AG09319 (cell line): ENCODE measurements at regions not wholly inside any gene's neighbourhood (a gene's known extent, or its start where the extent isn't known, plus 50 kb on each side); places are given as distances from the start of the nearest gene placed in this dataset.

Experiments
- DNase-seq: peaks from one replicate; pipeline ENCODE4 v3.0.0-alpha.2; 2010; ENCODE audit warnings: low read depth; ENCODE audit errors: extremely low read depth
- TF ChIP-seq, protein P1 (sequence below): IDR thresholded peaks from 2 replicates; pipeline ENCODE4 v1.5.1; 2011; ENCODE audit warnings: low read depth, mild to moderate bottlenecking, inconsistent platforms, low read length, moderate library complexity

DNA sequence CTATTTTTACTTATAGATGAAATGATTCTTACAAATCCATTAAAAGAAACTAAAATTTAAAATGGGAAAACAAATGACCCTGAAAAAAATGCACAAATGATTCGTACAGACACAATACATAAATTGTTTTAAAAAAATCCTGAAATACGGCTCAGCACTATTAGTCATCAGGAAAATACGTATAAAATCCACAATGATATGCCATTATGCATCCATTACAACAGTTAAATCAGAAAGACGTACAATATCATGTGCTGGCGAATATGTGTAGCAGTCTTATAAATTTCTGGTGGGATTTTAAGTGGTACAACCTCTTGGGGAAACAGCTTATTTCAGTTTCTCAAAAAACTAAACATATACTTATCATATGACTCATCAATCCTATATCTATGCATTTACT is 600.1 kb upstream of the STEAP1 start:
- TF ChIP-seq, protein P1, sequence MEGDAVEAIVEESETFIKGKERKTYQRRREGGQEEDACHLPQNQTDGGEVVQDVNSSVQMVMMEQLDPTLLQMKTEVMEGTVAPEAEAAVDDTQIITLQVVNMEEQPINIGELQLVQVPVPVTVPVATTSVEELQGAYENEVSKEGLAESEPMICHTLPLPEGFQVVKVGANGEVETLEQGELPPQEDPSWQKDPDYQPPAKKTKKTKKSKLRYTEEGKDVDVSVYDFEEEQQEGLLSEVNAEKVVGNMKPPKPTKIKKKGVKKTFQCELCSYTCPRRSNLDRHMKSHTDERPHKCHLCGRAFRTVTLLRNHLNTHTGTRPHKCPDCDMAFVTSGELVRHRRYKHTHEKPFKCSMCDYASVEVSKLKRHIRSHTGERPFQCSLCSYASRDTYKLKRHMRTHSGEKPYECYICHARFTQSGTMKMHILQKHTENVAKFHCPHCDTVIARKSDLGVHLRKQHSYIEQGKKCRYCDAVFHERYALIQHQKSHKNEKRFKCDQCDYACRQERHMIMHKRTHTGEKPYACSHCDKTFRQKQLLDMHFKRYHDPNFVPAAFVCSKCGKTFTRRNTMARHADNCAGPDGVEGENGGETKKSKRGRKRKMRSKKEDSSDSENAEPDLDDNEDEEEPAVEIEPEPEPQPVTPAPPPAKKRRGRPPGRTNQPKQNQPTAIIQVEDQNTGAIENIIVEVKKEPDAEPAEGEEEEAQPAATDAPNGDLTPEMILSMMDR, result no peak
- DNase-seq, result no peak

DNA sequence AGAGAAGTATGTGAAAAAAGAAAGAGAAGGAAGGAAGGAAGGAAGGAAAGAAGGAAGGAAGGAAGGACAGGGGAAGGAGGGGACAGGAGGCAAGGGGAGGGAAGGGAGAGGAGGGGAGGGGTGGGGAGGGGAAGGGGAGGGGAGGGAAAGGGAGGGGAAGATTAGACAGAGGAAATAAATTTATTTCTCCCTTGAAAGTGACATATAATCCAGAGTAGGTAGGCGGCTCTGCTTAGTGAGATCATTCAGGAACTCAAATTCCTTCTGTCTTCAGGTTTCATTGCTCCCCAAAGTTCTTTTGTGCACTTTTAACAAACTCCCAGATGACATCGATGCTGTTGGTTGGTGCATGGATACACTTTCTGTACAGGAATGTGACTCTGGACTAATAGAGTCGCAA is 594.7 kb upstream of the STEAP1 start:
- TF ChIP-seq, protein P1, result no peak
- DNase-seq, result no peak

DNA sequence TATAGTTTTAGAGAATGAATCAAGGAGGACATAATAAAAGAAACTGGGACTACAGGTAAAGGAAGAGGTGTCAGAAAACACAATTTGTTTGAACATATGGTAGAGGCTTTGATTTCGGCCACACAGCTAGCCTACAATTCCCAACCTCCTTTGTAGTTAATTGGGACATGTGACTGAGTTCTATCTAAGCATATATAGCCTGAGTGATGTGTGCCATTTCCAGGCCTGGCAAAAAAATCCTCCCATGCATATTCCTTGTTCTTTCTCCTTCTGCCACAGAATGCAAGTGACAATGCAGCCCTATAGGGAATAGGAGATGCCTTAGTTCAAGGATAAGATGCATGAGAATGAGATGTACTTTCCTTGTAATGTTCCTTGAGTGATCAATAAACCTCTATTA is 590.7 kb upstream of the STEAP1 start:
- no peak for DNase-seq
- TF ChIP-seq, protein P1, result no peak

DNA sequence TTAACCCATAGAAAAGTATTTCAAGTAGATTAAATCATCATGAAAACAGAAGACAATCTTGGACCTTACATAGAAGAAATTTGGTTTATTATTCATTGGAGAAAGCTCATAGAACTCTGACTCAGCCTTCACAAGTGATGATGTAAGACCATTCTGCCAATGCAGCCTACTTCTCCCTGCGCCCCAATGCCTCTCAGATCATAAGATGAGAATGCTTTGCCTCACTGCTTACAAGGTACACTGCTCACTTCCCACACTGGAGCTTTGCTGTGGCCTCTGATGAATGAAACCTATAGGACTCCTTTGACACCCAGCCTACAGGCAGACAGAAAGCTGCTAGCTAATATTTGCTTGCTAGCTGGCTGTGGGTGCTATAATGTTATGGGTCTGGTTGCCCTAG is 569.4 kb upstream of the STEAP1 start:
- DNase-seq, result no peak
- TF ChIP-seq, protein P1, result no peak

DNA sequence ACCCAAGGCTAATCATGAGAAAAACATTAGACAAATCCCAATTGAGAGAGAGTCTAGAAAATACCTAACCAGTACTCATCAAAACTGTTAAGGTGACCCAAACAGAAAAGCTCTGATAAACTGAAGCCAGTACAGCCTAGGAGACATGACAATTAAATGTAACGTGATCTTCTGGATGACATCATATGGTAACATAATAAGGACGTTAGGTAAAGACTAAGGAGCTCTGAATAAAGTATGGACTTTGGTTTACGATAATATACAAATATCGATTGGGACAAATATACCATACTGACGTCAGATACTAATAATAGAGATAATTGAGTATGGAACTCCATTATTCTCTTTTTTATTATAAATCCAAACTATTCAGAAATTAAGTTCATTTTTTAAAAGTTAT is 561.1 kb upstream of the STEAP1 start:
- TF ChIP-seq, protein P1, result no peak
- no peak for DNase-seq

DNA sequence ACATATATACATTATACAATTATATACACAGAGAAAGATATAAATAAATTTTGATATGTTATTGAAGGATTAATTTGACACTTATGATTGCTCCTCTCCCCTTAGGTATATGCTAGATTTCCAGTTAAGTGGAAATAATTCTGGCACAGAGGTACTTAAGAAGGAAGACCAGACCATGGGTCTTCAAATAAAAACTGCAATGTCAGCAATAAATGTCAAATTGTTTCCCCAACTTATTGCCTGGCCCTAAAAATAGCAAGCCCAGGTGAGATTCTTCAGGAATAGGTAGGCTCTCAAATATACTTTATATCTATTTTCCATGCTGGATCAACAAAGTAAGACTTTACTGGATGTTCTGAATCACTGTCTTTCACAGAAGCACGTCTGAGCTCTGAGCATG is 551.3 kb upstream of the STEAP1 start:
- TF ChIP-seq, protein P1, result no peak
- no peak for DNase-seq

DNA sequence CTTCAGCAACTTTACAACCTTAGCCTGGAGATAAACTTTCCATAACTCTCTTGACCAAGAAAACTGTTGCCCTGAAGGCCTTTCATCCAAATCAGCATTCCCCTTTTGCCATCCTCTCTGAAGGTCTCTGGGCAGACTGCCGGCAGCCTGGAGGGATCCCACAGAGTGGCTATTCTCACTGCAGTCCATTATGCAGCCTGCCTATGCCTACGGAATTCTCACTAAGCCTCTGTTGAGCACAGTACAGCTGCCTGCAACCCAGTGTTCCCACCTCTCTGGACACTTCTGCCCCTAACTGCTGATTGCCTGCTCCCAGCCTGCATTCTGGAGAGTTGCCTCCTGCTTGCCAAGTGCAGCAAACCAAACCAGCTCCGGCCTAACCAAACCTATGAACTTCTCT is 548.9 kb upstream of the STEAP1 start:
- TF ChIP-seq, protein P1, result no peak

DNA sequence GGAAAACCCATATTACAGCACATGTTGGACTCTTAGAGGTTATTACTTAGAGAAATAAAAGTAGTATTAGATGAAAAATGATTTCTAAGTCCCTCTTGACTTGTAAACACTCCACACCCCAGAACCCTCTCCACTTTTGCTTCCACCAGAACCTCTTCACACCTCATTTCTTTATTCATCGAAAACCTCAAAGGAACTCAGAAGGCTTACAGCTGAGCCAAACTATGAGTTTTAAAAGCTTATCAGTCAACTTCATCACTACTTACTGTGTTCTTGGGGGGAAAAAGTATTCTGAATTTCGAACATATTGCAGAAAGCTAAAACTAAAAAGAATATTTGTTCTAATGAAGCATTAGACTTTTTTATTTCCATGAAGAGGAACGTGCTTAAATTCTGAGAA is 547.8 kb upstream of the STEAP1 start:
- no peak for DNase-seq
- TF ChIP-seq, protein P1, result no peak

More for the DNA sequence above, 548.9 kb upstream of the STEAP1 start:
- no peak for DNase-seq
